ENCODE measurements at regions not wholly inside any gene's neighbourhood (a gene's known extent, or its start where the extent isn't known, plus 50 kb on each side); places are given as distances from the start of the nearest gene placed in this dataset.
"Not testable (repeated sequence)": the region's sequence is repeated elsewhere in the genome, so short reads cannot be mapped to it uniquely, and the experiment has no call there.

GRCh38 chrX:95762716-95763115 is 921.9 kb upstream of the DIAPH2 start:
- Histone ChIP-seq H3K4me3 (replicated peaks in 1 of 3) (no peak overlapping the region), H3K4me1 (no peaks in the 10 kb centered on the region), H3K27ac (no peak overlapping the region), H3K9me3 (no peaks in the 10 kb centered on the region), H3K36me3 (no peaks in the 10 kb centered on the region), H3K27me3 (no peaks in the 10 kb centered on the region)
- TF ChIP-seq CTCF (IDR thresholded peaks at IDR 0.05) (no peak), POLR2A (IDR thresholded peaks at IDR 0.05) (no peak)
- intact Hi-C loops (cut with DNase I) = no loop called here
- 53 to 68% methylated on average over 1 of the region's 1 CpG for WGBS, 2 donors
- DNase-seq = no peak

GRCh38 chrX:95764972-95765451 is 919.6 kb upstream of the DIAPH2 start:
- TF ChIP-seq POLR2A (IDR thresholded peaks at IDR 0.05) (no peak), CTCF (IDR thresholded peaks at IDR 0.05) (no peak)
- Histone ChIP-seq H3K27ac (no peak overlapping the region), H3K9me3 (no peaks in the 10 kb centered on the region), H3K27me3 (no peaks in the 10 kb centered on the region), H3K36me3 (no peaks in the 10 kb centered on the region), H3K4me3 (replicated peaks in 1 of 3) (no peak overlapping the region), H3K4me1 (no peaks in the 10 kb centered on the region)
- WGBS, 2 donors = 13 to 14% methylated on average over 3 of the region's 3 CpGs
- intact Hi-C loops (cut with DNase I) = no loop called here
- no peak for DNase-seq

GRCh38 chrX:95771198-95771597 is 913.4 kb upstream of the DIAPH2 start:
- H3K27me3 ChIP-seq; H3K4me3 ChIP-seq (replicated peaks in 1 of 3); DNase-seq; H3K36me3 ChIP-seq; H3K9me3 ChIP-seq; H3K27ac ChIP-seq; H3K4me1 ChIP-seq; intact Hi-C loops (cut with DNase I): not testable (repeated sequence)
- WGBS, 2 donors = 88 to 90% methylated on average over 6 of the region's 6 CpGs

GRCh38 chrX:95791876-95792275 is 892.8 kb upstream of the DIAPH2 start:
- intact Hi-C loops (cut with DNase I) = no loop called here
- Histone ChIP-seq H3K4me3 (replicated peaks in 1 of 3) (no peak overlapping the region), H3K36me3 (no peaks in the 10 kb centered on the region), H3K27ac (no peak overlapping the region), H3K27me3 (no peaks in the 10 kb centered on the region), H3K4me1 (no peaks in the 10 kb centered on the region), H3K9me3 (no peaks in the 10 kb centered on the region)
- TF ChIP-seq CTCF (IDR thresholded peaks at IDR 0.05) (no peak), POLR2A (IDR thresholded peaks at IDR 0.05) (no peak)
- 76 to 90% methylated on average over 1 of the region's 1 CpG for WGBS, 2 donors
- DNase-seq = no peak

GRCh38 chrX:95797344-95797743 is 887.3 kb upstream of the DIAPH2 start:
- no peaks in the 10 kb centered on the region for H3K9me3 ChIP-seq
- 100% methylated on average over 1 of the region's 1 CpG; no CpG with 5 or more reads in 1 of the 2 donors for WGBS, 2 donors
- intact Hi-C loops (cut with DNase I) = no loop called here

More at GRCh38 chrX:95797344-95797743, 887.3 kb upstream of the DIAPH2 start:
- no peak overlapping the region for H3K4me3 ChIP-seq (replicated peaks in 1 of 3)
- H3K4me1 ChIP-seq = no peaks in the 10 kb centered on the region
- no peak for DNase-seq
- no peak overlapping the region for H3K27ac ChIP-seq
- TF ChIP-seq CTCF (IDR thresholded peaks at IDR 0.05) (no peak), POLR2A (IDR thresholded peaks at IDR 0.05) (no peak)
- no peaks in the 10 kb centered on the region for H3K27me3 ChIP-seq
- no peaks in the 10 kb centered on the region for H3K36me3 ChIP-seq
